H1 (cell line): ENCODE measurements at regions not wholly inside any gene's neighbourhood (a gene's known extent, or its start where the extent isn't known, plus 50 kb on each side); places are given as distances from the start of the nearest gene placed in this dataset.

Source experiments
- CTCF ChIA-PET: fragments of 300-600 bp; sonication (Branson Sonifier 250); formaldehyde crosslinking; loops from one replicate; lab custom pipeline; 2021; ENCODE audit not compliant: partially characterized antibody; lab: Charles Lee
- POLR2A ChIA-PET: fragments of 300-600 bp; sonication (Branson Sonifier 250); formaldehyde crosslinking; loops from one replicate; lab custom pipeline; 2021; ENCODE audit warnings: inconsistent platforms; ENCODE audit not compliant: partially characterized antibody; lab: Charles Lee
- DNase-seq, 2 experiments: peaks; one replicate each; pipeline versions ENCODE4 v3.0.0 to v3.0.0-alpha.2; 2010 to 2022; ENCODE audit warnings: low spot score in 2 of 2, low read depth in 1 of 2, mixed read lengths in 1 of 2
- FAIRE-seq: peaks from 2 replicates; lab custom pipeline; 2011; peaks lifted over from hg19 to GRCh38; lab: Jason Lieb, UNC
- H2AFZ ChIP-seq: 2 replicates; pipeline ENCODE4 v1.8.1; 2012; ENCODE audit warnings: low read length, inconsistent platforms
- H2AK5ac ChIP-seq: 2 replicates; pipeline ENCODE4 v1.6.1; 2013; ENCODE audit warnings: low read depth, low read length
- H2BK120ac ChIP-seq: replicated peaks from 2 replicates; pipeline ENCODE3; 2013; ENCODE audit warnings: low read depth, low read length, inconsistent platforms
- H2BK12ac ChIP-seq: 2 replicates; pipeline ENCODE4 v1.6.1; 2013; ENCODE audit warnings: low read depth, low read length
- H2BK15ac ChIP-seq: 2 replicates; pipeline ENCODE4 v1.6.1; 2013; ENCODE audit warnings: low read length
- H2BK20ac ChIP-seq: 2 replicates; pipeline ENCODE4 v1.6.1; 2013; ENCODE audit warnings: low read length
- H2BK5ac ChIP-seq: 2 replicates; pipeline ENCODE4 v1.6.1; 2013; ENCODE audit warnings: low read depth, low read length
- H3K14ac ChIP-seq: 2 replicates; pipeline ENCODE4 v1.6.1; 2013; ENCODE audit warnings: inconsistent platforms; ENCODE audit not compliant: insufficient read length
- H3K18ac ChIP-seq: 2 replicates; pipeline ENCODE4 v1.6.1; 2013; ENCODE audit warnings: low read length; ENCODE audit errors: extremely low read depth
- H3K23ac ChIP-seq: 2 replicates; pipeline ENCODE4 v1.6.1; 2013; ENCODE audit warnings: inconsistent platforms; ENCODE audit not compliant: insufficient read length
- H3K23me2 ChIP-seq: 2 replicates; pipeline ENCODE4 v1.6.1; 2013; ENCODE audit warnings: low read depth, low read length
- H3K27ac ChIP-seq: 2 replicates; pipeline ENCODE4 v1.6.1; 2011; ENCODE audit warnings: low read depth, low read length, inconsistent platforms
- H3K27me3 ChIP-seq, 4 experiments: replicated peaks in 1 of 4; 1 replicate in 1 of 4; 2 replicates in 3 of 4; pipeline versions ENCODE4 v1.6.1 to v1.8.1; 2011 to 2013; ENCODE audit warnings: low read length in 3 of 4, mild to moderate bottlenecking in 3 of 4, inconsistent platforms in 2 of 4, mixed read lengths in 2 of 4, moderate library complexity in 1 of 4; ENCODE audit not compliant: control insufficient read depth in 3 of 4, insufficient read depth in 3 of 4; ENCODE audit errors: extremely low read depth in 1 of 4
- H3K36me3 ChIP-seq, 4 experiments: 2 replicates each; pipeline versions ENCODE4 v1.6.1 to v1.8.1; 2011 to 2013; ENCODE audit warnings: mild to moderate bottlenecking in 4 of 4, low read length in 3 of 4, moderate library complexity in 2 of 4, control low read depth in 1 of 4, inconsistent platforms in 1 of 4; ENCODE audit not compliant: insufficient read depth in 4 of 4, control insufficient read depth in 2 of 4
- H3K4ac ChIP-seq: replicated peaks from 2 replicates; pipeline ENCODE3; 2013; ENCODE audit warnings: low read length, low read depth, mixed read lengths, inconsistent platforms; ENCODE audit not compliant: insufficient read length
- H3K4me1 ChIP-seq, 4 experiments: replicated peaks in 1 of 4; 1 replicate in 1 of 4; 2 replicates in 3 of 4; pipeline versions ENCODE4 v1.6.1 to v1.8.1; 2011 to 2013; ENCODE audit warnings: low read length in 3 of 4, inconsistent platforms in 2 of 4, mixed read lengths in 1 of 4; ENCODE audit not compliant: insufficient read depth in 4 of 4, control insufficient read depth in 3 of 4
- H3K4me2 ChIP-seq, 2 experiments: 2 replicates each; pipeline versions ENCODE4 v1.6.1 to v1.8.1; 2011 to 2013; ENCODE audit warnings: low read depth in 2 of 2, low read length in 2 of 2, control low read depth in 1 of 2, inconsistent platforms in 1 of 2, mild to moderate bottlenecking in 1 of 2; ENCODE audit not compliant: insufficient read depth in 1 of 2
- H3K4me3 ChIP-seq, 4 experiments: fragments of 200-600, 300-600 bp in 1 of 4; sonication (generic), shearing (Covaris generic), sonication (Bioruptor Twin) in 1 of 4; 2 replicates each; pipeline versions ENCODE4 v1.5.1 to v1.8.1; 2011 to 2016; ENCODE audit warnings: low read length in 4 of 4, low read depth in 3 of 4, control low read depth in 2 of 4, inconsistent platforms in 2 of 4, mild to moderate bottlenecking in 2 of 4, mixed read lengths in 1 of 4, moderate library complexity in 1 of 4; ENCODE audit not compliant: insufficient read depth in 2 of 4; ENCODE audit errors: extremely low read depth in 1 of 4
- H3K56ac ChIP-seq: replicated peaks from 2 replicates; pipeline ENCODE3; 2013; ENCODE audit warnings: low read depth, mild to moderate bottlenecking, mixed read lengths, low read length, inconsistent platforms; ENCODE audit not compliant: insufficient read length
- H3K79me1 ChIP-seq: 2 replicates; pipeline ENCODE4 v1.6.1; 2013; ENCODE audit warnings: low read depth, low read length, control low read depth
- H3K79me2 ChIP-seq, 2 experiments: 2 replicates each; pipeline versions ENCODE4 v1.6.1 to v1.8.1; 2012 to 2013; ENCODE audit warnings: low read length in 2 of 2, mild to moderate bottlenecking in 2 of 2, inconsistent platforms in 1 of 2; ENCODE audit not compliant: insufficient read depth in 2 of 2, control insufficient read depth in 1 of 2
- H3K9ac ChIP-seq, 4 experiments: replicated peaks in 1 of 4; 1 replicate in 1 of 4; 2 replicates in 3 of 4; pipeline versions ENCODE4 v1.6.1 to v1.8.1; 2011 to 2013; ENCODE audit warnings: low read depth in 3 of 4, low read length in 3 of 4, control low read depth in 2 of 4, mild to moderate bottlenecking in 2 of 4, moderate library complexity in 2 of 4, inconsistent platforms in 1 of 4; ENCODE audit errors: extremely low read depth in 1 of 4
- H3K9me3 ChIP-seq, 2 experiments: 2 replicates each; pipeline versions ENCODE4 v1.6.1 to v1.8.1; 2012 to 2013; ENCODE audit warnings: mild to moderate bottlenecking in 2 of 2, moderate library complexity in 2 of 2, control low read depth in 1 of 2, inconsistent platforms in 1 of 2, low read depth in 1 of 2, low read length in 1 of 2, mixed read lengths in 1 of 2; ENCODE audit not compliant: insufficient read depth in 2 of 2
- H4K20me1 ChIP-seq, 2 experiments: replicated peaks in 1 of 2; 2 replicates each; pipeline versions ENCODE3 to v1.8.1; 2011 to 2013; ENCODE audit warnings: inconsistent platforms in 2 of 2, low read length in 2 of 2, mild to moderate bottlenecking in 1 of 2; ENCODE audit not compliant: insufficient read depth in 2 of 2, control insufficient read depth in 1 of 2
- H4K5ac ChIP-seq: 2 replicates; pipeline ENCODE4 v1.6.1; 2013; ENCODE audit warnings: low read length, low read depth, mixed read lengths, inconsistent platforms; ENCODE audit not compliant: insufficient read length
- H4K8ac ChIP-seq: 2 replicates; pipeline ENCODE4 v1.8.0; 2013; ENCODE audit warnings: mild to moderate bottlenecking, moderate library complexity, low read length, inconsistent platforms; ENCODE audit not compliant: insufficient read depth; ENCODE audit errors: extremely low read depth
- H4K91ac ChIP-seq: replicated peaks from 2 replicates; pipeline ENCODE3; 2013; ENCODE audit warnings: low read length, mixed read lengths, inconsistent platforms; ENCODE audit not compliant: insufficient read length
- E2F6 ChIP-seq: IDR thresholded peaks from 2 replicates; pipeline ENCODE4 v1.6.1; 2012; ENCODE audit warnings: inconsistent platforms
- EP300 ChIP-seq, 2 experiments: IDR thresholded peaks; 1 replicate in 1 of 2; 2 replicates in 1 of 2; pipeline ENCODE4 v1.6.1; 2011 to 2012; ENCODE audit warnings: low read depth in 2 of 2, low read length in 2 of 2, mild to moderate bottlenecking in 2 of 2, borderline replicate concordance in 1 of 2, inconsistent platforms in 1 of 2, moderate library complexity in 1 of 2
- GTF2F1 ChIP-seq: IDR thresholded peaks from 2 replicates; pipeline ENCODE4 v1.6.1; 2012; ENCODE audit warnings: low read depth, low read length, improper control_type of control experiment, borderline replicate concordance
- JUN ChIP-seq: IDR thresholded peaks from 2 replicates; pipeline ENCODE4 v1.6.1; 2011; ENCODE audit warnings: low read depth, mild to moderate bottlenecking, improper control_type of control experiment, low read length
- JUND ChIP-seq: IDR thresholded peaks from 2 replicates; pipeline ENCODE4 v1.6.1; 2011; ENCODE audit warnings: mild to moderate bottlenecking, improper control_type of control experiment, low read length
- MAFK ChIP-seq: IDR thresholded peaks from 2 replicates; pipeline ENCODE4 v1.6.1; 2012; ENCODE audit warnings: low read depth, mild to moderate bottlenecking, improper control_type of control experiment, low read length
- POLR2AphosphoS5 ChIP-seq: IDR thresholded peaks from 2 replicates; pipeline ENCODE4 v1.6.1; 2011; ENCODE audit warnings: low read depth, low read length
- RFX5 ChIP-seq: IDR thresholded peaks from 2 replicates; pipeline ENCODE4 v1.6.1; 2011; ENCODE audit warnings: low read depth, low read length, improper control_type of control experiment, borderline replicate concordance
- USF2 ChIP-seq: IDR thresholded peaks from 2 replicates; pipeline ENCODE4 v1.6.1; 2011; ENCODE audit warnings: low read length, improper control_type of control experiment
- WGBS, 2 experiments: shearing (Covaris generic) in 1 of 2; methylation state at CpG; one replicate each; pipeline versions ENCODE4 v1.1.6 to v1.1.7; 2013 to 2015; ENCODE audit warnings: low lambda C conversion rate in 2 of 2, mixed read lengths in 2 of 2, inconsistent platforms in 1 of 2, low coverage in 1 of 2, missing lambda C conversion rate in 1 of 2; ENCODE audit not compliant: insufficient replicate concordance in 2 of 2, insufficient coverage in 1 of 2, insufficient read length in 1 of 2; ENCODE audit errors: extremely low coverage in 1 of 2, missing lambda C conversion rate in 1 of 2; 5-methylcytosine and 5-hydroxymethylcytosine counted together

GRCh38 chr2:66836851-66837250 lies 401.9 kb downstream of the MEIS1 start:
- H2AK5ac ChIP-seq = no peak overlapping the region
- TF ChIP-seq JUND = no peak
- TF ChIP-seq JUN = no peak
- TF ChIP-seq USF2 = no peak
- TF ChIP-seq POLR2AphosphoS5 = no peak
- TF ChIP-seq E2F6 = no peak
- TF ChIP-seq MAFK = no peak
- TF ChIP-seq RFX5 = no peak
- TF ChIP-seq EP300 (IDR thresholded peaks at IDR 0.05; ENCODE audit: borderline replicate concordance in 1 of 2, low read depth in 2 of 2, low read length in 2 of 2) = no peak
- TF ChIP-seq GTF2F1 = no peak
- no peak overlapping the region for H2BK20ac ChIP-seq
- H3K56ac ChIP-seq = no peak overlapping the region
- no peaks in the 10 kb centered on the region for H3K36me3 ChIP-seq
- H2BK120ac ChIP-seq = no peak overlapping the region
- H4K91ac ChIP-seq = no peak overlapping the region
- no peak overlapping the region for H2AFZ ChIP-seq
- no peak for DNase-seq
- no peaks in the 10 kb centered on the region for H3K23me2 ChIP-seq
- H4K8ac ChIP-seq = no peak overlapping the region
- H4K20me1 ChIP-seq = no peaks in the 10 kb centered on the region
- H3K4me2 ChIP-seq = no peak overlapping the region
- no peak overlapping the region for H3K27ac ChIP-seq
- no peak overlapping the region for H2BK5ac ChIP-seq
- H3K4me1 ChIP-seq = no peaks in the 10 kb centered on the region
- H3K9me3 ChIP-seq = no peaks in the 10 kb centered on the region
- no peak overlapping the region for H3K18ac ChIP-seq
- 89% methylated on average over 1 of the region's 1 CpG; no CpG with 5 or more reads in 1 of the 2 experiments for WGBS, 2 experiments
- ChIA-PET CTCF (no interaction called here), POLR2A (no interaction called here)
- no peaks in the 10 kb centered on the region for H3K79me1 ChIP-seq
- no peak overlapping the region for H3K14ac ChIP-seq
- no peak overlapping the region for H2BK12ac ChIP-seq
- H4K5ac ChIP-seq = no peak overlapping the region
- H2BK15ac ChIP-seq = no peak overlapping the region
- H3K23ac ChIP-seq = no peak overlapping the region
- H3K4me3 ChIP-seq = no peak overlapping the region
- no peaks in the 10 kb centered on the region for H3K27me3 ChIP-seq
- no peak overlapping the region for H3K4ac ChIP-seq
- no peaks in the 10 kb centered on the region for H3K79me2 ChIP-seq
- no peak for FAIRE-seq
- no peak overlapping the region for H3K9ac ChIP-seq
